ENCODE measurements at regions not wholly inside any gene's neighbourhood (a gene's known extent, or its start where the extent isn't known, plus 50 kb on each side); places are given as distances from the start of the nearest gene placed in this dataset.

DNA sequence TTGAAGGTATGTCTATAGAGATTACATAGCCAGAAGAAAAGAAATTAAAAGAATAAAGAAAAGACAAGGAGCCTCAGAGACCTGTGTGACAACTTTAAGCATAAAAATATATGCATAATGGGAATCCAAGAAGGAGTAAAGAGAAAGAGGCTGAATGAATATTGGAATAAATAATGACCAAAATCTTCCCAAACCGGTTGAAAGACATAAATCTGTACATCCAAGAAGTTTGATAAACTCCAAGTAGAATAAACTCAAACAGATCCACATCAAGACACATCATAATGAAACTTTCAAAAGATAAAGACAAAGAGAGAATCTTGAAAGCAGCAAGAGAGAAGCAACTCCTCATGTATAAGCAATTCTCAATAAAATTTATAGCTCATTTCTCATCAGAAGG lies 132.4 kb upstream of the ZNF516 start:
- no peak for TF ChIP-seq EZH2 (IDR thresholded peaks at IDR 0.05; ENCODE audit: low read length, missing control alignments)
- TF ChIP-seq, protein P1, sequence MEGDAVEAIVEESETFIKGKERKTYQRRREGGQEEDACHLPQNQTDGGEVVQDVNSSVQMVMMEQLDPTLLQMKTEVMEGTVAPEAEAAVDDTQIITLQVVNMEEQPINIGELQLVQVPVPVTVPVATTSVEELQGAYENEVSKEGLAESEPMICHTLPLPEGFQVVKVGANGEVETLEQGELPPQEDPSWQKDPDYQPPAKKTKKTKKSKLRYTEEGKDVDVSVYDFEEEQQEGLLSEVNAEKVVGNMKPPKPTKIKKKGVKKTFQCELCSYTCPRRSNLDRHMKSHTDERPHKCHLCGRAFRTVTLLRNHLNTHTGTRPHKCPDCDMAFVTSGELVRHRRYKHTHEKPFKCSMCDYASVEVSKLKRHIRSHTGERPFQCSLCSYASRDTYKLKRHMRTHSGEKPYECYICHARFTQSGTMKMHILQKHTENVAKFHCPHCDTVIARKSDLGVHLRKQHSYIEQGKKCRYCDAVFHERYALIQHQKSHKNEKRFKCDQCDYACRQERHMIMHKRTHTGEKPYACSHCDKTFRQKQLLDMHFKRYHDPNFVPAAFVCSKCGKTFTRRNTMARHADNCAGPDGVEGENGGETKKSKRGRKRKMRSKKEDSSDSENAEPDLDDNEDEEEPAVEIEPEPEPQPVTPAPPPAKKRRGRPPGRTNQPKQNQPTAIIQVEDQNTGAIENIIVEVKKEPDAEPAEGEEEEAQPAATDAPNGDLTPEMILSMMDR (conservative IDR thresholded peaks at IDR 0.05 in 1 of 2, IDR thresholded peaks at IDR 0.05 in 1 of 2; ENCODE audit: low read depth in 1 of 2, low read length in 2 of 2) = no peak

All from fibroblast of lung (primary cell).